AG09309 (cell line): ENCODE measurements at regions not wholly inside any gene's neighbourhood (a gene's known extent, or its start where the extent isn't known, plus 50 kb on each side); places are given as distances from the start of the nearest gene placed in this dataset.
A peak's percentile ranks its signal among the peaks of the same experiment; 100 is the strongest.

Experiments
- DNase-seq: peaks from one replicate; pipeline ENCODE4 v3.0.0-alpha.2; 2010; ENCODE audit warnings: low read depth
- H3K4me3 ChIP-seq: 2 replicates; pipeline ENCODE4 v1.5.1; 2011; ENCODE audit warnings: mild to moderate bottlenecking, low read depth, low read length, moderate library complexity; ENCODE audit not compliant: control insufficient read depth
- TF ChIP-seq, protein P1 (sequence below): IDR thresholded peaks from 2 replicates; pipeline ENCODE4 v1.5.1; 2011; ENCODE audit warnings: mild to moderate bottlenecking, low read depth, low read length, inconsistent platforms; ENCODE audit not compliant: insufficient read depth, control insufficient read depth; ENCODE audit errors: missing control alignments

- TF ChIP-seq, protein P1, sequence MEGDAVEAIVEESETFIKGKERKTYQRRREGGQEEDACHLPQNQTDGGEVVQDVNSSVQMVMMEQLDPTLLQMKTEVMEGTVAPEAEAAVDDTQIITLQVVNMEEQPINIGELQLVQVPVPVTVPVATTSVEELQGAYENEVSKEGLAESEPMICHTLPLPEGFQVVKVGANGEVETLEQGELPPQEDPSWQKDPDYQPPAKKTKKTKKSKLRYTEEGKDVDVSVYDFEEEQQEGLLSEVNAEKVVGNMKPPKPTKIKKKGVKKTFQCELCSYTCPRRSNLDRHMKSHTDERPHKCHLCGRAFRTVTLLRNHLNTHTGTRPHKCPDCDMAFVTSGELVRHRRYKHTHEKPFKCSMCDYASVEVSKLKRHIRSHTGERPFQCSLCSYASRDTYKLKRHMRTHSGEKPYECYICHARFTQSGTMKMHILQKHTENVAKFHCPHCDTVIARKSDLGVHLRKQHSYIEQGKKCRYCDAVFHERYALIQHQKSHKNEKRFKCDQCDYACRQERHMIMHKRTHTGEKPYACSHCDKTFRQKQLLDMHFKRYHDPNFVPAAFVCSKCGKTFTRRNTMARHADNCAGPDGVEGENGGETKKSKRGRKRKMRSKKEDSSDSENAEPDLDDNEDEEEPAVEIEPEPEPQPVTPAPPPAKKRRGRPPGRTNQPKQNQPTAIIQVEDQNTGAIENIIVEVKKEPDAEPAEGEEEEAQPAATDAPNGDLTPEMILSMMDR = no peak
- H3K4me3 ChIP-seq = no peak overlapping the region
- no peak for DNase-seq
These were observed 97.8 kb downstream of the GATA6 start for GRCh38 chr18:22267225-22267624.

DNA sequence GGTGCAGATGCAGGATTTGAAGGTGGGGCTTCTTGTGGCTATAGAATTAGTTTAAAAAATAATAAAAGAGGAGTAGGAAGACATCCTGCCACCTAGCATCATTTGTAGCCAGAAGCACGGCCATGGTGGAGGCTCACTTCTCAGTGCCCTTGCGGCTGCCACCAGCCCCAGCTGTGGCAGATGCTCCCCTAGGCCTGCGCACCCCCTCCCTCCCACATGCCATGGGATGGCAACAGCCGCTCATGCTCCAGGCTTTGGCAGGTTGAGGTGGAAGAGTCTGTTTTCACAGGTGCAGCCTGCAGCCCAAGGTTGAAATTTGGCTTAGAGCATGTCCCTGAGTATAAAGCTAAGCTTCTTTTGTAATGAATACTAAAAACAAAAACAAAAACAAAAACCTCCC, 96.4 kb downstream of the GATA6 start:
- H3K4me3 ChIP-seq = no peak overlapping the region
- TF ChIP-seq, protein P1 = no peak
- no peak for DNase-seq

GRCh38 chr18:22260208-22260820, 90.9 kb downstream of the GATA6 start:
- no peak for DNase-seq
- H3K4me3 ChIP-seq = no peak overlapping the region
- TF ChIP-seq, protein P1 = no peak

DNA sequence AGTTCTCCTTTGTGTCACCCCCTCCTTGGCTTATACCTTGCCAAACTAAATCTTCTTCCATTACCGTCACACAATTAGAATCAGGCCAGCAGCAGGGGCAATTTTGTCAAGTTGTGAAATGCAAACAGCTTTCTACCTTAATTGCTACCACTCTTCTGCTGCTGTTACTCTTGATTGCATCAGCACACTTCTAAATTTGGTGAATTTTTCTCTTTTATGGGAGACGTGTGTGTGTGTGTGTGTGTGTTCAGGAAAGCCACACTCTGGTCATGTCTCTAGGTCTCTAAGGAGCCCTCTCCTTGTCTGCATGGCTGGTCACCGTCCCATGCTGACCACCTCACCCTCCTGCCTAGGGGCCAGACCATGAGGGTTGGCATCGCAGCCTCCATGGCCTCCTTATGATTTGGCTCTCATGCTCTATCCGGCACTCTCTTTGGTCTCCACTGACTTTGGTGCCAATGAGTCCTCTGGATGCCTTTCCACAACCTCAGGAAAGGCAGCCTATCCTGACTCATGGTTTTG, 87.7 kb downstream of the GATA6 start:
- DNase-seq = peak; percentile 32
- no peak overlapping the region for H3K4me3 ChIP-seq
- TF ChIP-seq, protein P1 = no peak

DNA sequence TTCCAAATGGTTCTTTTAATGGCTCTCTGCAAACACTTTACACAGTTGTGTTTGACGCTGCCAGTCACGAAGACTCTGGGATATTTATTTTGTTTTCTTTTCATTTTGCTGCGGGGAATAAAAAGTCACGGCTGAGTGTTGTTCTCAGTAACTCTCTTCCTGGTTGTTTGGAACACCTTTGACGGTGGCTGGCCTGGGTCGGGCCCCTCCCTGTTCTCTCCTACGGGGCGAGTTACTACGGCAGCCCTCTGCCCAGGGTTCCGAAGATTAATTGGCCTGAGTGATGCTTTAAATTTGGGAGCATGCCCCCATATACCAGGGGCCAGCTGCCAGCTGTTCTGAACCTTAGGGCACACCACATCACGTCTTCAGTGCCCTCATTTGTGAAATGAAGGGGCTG, 84.7 kb downstream of the GATA6 start:
- DNase-seq = no peak
- no peak overlapping the region for H3K4me3 ChIP-seq
- TF ChIP-seq, protein P1 = no peak

DNA sequence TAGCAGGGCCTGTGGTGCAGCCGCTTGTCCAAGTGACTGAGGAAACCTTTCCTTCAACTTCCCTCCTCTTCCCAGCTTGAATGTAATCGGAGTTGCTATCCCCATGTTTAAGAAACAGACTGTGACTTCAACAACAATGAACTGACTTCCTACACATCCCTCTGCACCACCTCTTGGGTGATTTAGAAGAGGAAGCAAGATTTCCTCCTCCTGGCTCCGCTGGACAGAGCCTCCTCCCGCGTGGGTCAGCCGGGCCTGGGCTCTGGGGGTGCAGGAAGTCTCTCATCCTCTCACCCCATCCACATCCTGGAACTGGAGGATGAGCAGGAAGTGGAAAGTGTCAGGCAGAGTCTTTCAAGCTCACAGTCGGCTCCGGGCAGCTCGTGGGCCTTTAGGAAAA, 84.3 kb downstream of the GATA6 start:
- TF ChIP-seq, protein P1 = no peak
- no peak for DNase-seq
- H3K4me3 ChIP-seq = no peak overlapping the region
